HG03575 (cell line): ENCODE measurements at regions not wholly inside any gene's neighbourhood (a gene's known extent, or its start where the extent isn't known, plus 50 kb on each side); places are given as distances from the start of the nearest gene placed in this dataset.

Experiments used
- ATAC-seq: cut with Tn5 transposase; IDR thresholded peaks from one replicate; pipeline ENCODE4 v1.9.1; 2021; ENCODE audit not compliant: unreplicated experiment, insufficient number of reproducible peaks, low FRiP score; ENCODE audit errors: extremely low read depth

DNA sequence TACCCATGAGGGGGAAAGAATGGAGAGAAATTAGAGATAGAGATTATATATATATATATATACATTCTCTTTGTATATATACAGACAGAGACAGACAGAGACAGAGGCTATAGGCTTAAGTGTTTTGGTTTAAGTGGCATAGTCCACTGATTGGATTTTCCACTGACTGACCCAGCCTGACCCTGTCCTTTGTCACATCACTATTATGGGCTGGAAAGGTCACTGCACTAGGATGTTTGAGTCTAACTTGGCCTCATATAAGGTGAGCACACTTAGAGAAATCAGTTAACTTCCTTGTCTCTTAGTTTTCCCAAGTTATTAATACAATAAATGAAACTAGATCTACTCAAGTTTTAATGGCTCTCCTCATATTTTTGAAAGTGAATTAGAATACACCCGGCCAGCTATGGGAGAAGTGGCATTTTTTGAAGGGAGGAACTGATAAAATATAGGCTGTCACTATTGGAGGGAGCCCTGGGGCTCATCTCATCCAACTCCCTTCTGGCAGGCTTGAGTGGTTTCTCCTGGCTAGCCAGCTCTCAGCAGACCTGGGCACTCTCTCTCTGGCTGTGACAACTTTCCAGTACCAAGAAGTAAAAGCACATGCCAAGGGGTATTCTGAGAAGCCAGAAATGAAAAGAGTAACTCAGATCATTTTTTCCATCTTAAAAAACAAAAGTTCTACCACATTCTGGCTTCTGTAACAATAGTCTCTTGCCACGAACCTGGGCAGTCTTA, 455.6 kb upstream of the ANKRD30A start:
- ATAC-seq = no peak

DNA sequence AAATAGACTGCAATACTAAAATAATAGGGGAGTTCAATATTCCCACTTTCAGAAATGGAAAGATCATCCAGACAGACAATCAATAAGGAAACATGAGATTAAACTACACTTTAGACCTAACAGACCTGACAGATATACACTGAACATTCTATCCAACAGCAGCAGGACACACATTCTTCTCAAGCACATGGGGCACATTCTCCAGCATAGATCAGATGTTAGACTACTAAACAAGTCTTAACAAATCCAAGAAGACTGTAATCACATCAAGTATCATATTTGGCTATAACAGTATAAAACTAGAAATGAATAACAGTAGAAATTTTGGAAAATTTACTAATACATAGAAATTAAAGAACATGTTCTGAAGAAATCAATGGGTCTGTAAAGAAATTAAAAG, 458.9 kb upstream of the ANKRD30A start:
- no peak for ATAC-seq

- no peak for ATAC-seq
These were observed 462.8 kb upstream of the ANKRD30A start for GRCh38 chr10:36662571-36662970.

GRCh38 chr10:36650274-36650673, 475.1 kb upstream of the ANKRD30A start:
- no peak for ATAC-seq

DNA sequence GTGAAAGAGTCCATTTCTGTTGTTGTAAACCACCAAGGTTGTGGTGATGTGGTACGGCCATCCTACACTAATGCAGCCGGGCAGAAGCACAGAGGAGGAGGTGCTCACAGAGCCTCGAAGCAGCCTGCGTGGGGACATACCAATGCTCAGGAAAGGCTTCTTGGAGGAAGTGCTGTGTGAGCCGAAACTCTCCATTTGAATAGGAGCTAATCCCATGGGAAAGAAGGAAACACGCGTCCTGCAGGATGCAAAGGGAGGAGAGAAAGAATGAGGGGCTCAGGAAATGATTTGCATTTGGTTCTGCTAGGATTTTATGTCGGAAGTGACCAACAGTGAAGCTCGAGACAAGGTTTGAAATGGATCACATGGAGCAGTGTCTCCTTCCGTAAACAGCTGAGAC, 477.9 kb upstream of the ANKRD30A start:
- no peak for ATAC-seq

- no peak for ATAC-seq
These were observed 484.8 kb upstream of the ANKRD30A start for GRCh38 chr10:36640626-36641025.

DNA sequence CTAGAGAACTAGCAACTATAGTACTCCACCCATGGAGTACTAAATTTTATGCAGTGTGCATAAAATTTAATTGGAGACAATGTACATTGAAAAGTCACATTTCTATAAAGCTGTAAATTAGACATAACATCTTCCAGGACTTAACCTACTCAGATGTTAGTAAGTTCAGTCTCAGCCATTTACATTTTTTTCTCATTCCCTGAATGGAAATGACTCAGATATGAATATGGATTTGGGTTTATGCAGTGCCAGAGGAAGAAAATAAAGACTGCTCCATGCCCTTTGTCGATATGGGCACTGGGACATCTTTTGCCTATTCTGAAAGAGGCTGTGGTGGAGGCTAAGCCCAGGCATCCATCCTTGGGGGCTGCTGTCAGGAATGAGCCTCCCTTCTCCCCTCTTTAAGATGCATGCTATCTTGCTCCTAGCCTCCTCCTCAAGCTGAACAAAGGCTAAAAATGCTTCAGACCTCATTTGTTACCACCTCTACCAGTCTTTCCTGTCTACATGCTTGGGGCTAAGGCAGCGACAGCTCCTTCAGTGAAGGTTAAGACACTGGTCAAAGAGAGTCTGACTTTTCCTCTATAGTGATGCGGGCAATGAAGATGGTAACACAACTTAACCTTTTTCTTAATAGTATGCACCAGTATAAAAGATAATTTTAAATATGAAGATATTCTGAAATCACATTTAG, 486.8 kb upstream of the ANKRD30A start:
- ATAC-seq = no peak

- ATAC-seq = no peak
These were observed 488.5 kb upstream of the ANKRD30A start for GRCh38 chr10:36636879-36637278.

DNA sequence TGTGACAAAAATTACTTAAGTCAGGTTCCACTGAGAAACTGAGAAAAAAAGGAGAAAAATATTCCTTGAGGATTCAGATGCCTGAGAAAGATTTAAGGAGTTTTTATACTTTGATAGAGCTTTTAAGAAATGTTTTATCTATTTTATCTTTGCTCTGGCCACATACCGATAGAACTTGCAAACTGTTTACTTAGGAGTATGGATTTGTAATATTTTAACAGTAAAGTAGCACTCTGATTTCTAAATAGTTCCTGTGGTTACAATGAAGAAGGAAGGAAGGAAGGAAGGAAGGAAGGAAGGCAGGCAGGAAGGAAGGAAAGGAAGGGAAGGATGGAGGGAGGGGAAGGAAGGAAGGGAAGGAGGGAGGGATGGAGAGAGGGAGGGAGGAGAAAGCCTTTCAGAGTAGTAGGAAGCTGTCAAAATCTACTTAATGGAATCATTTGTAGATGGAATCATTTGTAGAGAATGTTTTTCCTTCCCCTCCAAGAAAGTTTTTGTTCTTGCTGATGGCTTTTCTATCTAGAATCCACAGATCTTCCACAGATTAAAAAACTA, 489.0 kb upstream of the ANKRD30A start:
- ATAC-seq = no peak

DNA sequence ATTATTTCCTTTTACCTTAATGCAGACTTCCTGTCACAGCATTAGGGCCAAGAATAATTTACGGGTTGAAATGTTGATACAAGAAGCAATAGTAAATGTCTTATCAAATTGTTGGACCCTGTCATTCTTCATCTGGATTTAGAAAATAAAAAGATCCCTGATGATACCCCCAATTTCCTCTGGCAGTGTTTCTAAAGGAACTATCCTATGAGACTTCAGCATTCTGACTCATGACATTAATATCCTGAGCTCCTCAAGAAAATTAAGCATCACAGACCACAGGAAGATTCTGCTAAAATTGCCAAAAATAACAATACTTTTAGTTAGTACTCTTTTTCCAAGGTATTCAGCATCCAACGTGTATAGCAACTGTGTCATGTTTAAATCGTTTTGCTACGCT, 490.5 kb upstream of the ANKRD30A start:
- no peak for ATAC-seq

- no peak for ATAC-seq
These were observed 495.1 kb upstream of the ANKRD30A start for GRCh38 chr10:36630267-36630666.

- ATAC-seq = no peak
These were observed 495.9 kb upstream of the ANKRD30A start for GRCh38 chr10:36629476-36629875.

GRCh38 chr10:36624551-36625100, 500.8 kb upstream of the ANKRD30A start:
- no peak for ATAC-seq

DNA sequence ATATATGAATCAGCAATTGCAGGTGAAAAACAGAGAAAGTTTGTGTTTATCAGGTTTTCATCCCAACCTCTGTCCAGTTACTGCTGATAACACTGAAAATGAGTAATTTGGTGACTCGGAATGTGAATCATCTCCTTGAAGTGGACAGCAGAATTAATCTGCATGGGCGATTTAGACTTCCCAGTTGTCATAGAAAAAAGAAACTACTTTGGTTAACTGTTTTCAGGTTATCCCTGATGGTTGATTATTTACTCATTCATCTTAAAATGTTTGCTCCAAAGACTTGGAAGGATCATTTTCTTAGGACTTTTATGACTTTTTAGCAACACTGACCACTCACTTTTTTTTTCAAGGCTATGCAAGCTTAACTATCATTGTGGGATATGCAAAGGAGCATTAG, 504.1 kb upstream of the ANKRD30A start:
- ATAC-seq = no peak

DNA sequence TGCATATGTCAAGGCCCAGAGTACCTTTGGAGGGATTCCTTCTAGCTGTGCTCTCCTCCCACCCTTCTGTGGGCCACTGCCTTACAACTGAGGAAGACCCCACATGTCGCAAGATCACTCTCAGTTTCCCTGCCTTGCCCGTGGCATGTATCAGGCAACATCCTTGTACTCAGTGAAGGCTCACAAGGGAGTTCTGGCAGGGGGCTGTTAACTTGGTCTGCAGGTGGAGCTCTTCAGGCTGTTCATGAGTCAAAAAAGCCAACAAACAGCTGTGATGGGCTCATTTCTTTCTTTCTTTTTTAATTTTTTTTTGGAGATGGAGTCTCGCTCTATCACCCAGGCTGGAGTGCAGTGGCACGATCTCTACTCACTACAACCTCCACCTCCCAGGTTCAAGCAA, 513.0 kb upstream of the ANKRD30A start:
- ATAC-seq = no peak

- no peak for ATAC-seq
These were observed 516.5 kb upstream of the ANKRD30A start for GRCh38 chr10:36608866-36609265.

- ATAC-seq = no peak
These were observed 517.1 kb upstream of the ANKRD30A start for GRCh38 chr10:36608251-36608650.

- no peak for ATAC-seq
These were observed 519.1 kb upstream of the ANKRD30A start for GRCh38 chr10:36606234-36606839.

- ATAC-seq = no peak
These were observed 521.1 kb upstream of the ANKRD30A start for GRCh38 chr10:36604316-36604715.

DNA sequence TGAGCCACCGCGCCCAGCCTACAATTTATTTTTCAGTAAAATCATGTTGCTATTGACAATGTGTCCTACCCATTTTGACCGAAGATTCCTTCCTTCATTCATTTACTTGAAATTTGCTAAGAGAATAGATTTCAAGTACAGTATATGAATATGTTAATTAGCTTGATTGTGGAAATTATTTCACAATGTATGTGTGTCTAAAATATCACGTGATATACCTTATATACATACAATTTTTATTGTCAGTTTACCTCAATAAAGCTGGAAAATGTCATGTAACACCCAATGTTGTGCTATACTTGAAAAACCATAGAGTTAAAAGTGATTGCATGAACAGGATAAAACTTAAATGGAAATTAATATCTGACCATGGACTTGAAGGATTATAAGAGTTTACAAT, 521.7 kb upstream of the ANKRD30A start:
- ATAC-seq = no peak
